Ishikawa (cell line): ENCODE measurements at regions not wholly inside any gene's neighbourhood (a gene's known extent, or its start where the extent isn't known, plus 50 kb on each side); places are given as distances from the start of the nearest gene placed in this dataset.

ENCODE experiments used
- CEBPB ChIP-seq: IDR thresholded peaks from 2 replicates; pipeline ENCODE4 v1.6.1; 2012
- CREB1 ChIP-seq: IDR thresholded peaks from 2 replicates; pipeline ENCODE4 v1.6.1; 2012; ENCODE audit warnings: low read depth
- EGR1 ChIP-seq: IDR thresholded peaks from 2 replicates; pipeline ENCODE4 v1.6.1; 2012
- EP300 ChIP-seq: IDR thresholded peaks from 2 replicates; pipeline ENCODE4 v1.6.1; 2012; ENCODE audit warnings: borderline replicate concordance
- FOXM1 ChIP-seq: IDR thresholded peaks from 2 replicates; pipeline ENCODE4 v1.6.1; 2012; ENCODE audit warnings: low read depth, borderline replicate concordance
- NFIC ChIP-seq: IDR thresholded peaks from 2 replicates; pipeline ENCODE4 v1.6.1; 2012
- RAD21 ChIP-seq: IDR thresholded peaks from 2 replicates; pipeline ENCODE4 v1.6.1; 2012; ENCODE audit warnings: low read depth
- TAF1 ChIP-seq: IDR thresholded peaks from 2 replicates; pipeline ENCODE4 v1.6.1; 2012; ENCODE audit warnings: low read depth, mild to moderate bottlenecking
- TCF12 ChIP-seq: IDR thresholded peaks from 2 replicates; pipeline ENCODE4 v1.6.1; 2012; ENCODE audit warnings: low read depth
- TEAD4 ChIP-seq: IDR thresholded peaks from 2 replicates; pipeline ENCODE4 v1.6.1; 2012
- YY1 ChIP-seq: IDR thresholded peaks from 2 replicates; pipeline ENCODE4 v1.6.1; 2012; ENCODE audit warnings: low read depth
- ZBTB7A ChIP-seq: IDR thresholded peaks from 2 replicates; pipeline ENCODE4 v1.6.1; 2012; ENCODE audit warnings: low read depth
- TF ChIP-seq, protein P1 (sequence below): IDR thresholded peaks from 2 replicates; pipeline ENCODE4 v1.6.1; 2012
- TF ChIP-seq, protein P2 (sequence below): IDR thresholded peaks from 2 replicates; pipeline ENCODE4 v1.6.1; 2012
- TF ChIP-seq, protein P3 (sequence below): IDR thresholded peaks from 2 replicates; pipeline ENCODE4 v1.6.1; 2012; ENCODE audit warnings: low read depth, mild to moderate bottlenecking

DNA sequence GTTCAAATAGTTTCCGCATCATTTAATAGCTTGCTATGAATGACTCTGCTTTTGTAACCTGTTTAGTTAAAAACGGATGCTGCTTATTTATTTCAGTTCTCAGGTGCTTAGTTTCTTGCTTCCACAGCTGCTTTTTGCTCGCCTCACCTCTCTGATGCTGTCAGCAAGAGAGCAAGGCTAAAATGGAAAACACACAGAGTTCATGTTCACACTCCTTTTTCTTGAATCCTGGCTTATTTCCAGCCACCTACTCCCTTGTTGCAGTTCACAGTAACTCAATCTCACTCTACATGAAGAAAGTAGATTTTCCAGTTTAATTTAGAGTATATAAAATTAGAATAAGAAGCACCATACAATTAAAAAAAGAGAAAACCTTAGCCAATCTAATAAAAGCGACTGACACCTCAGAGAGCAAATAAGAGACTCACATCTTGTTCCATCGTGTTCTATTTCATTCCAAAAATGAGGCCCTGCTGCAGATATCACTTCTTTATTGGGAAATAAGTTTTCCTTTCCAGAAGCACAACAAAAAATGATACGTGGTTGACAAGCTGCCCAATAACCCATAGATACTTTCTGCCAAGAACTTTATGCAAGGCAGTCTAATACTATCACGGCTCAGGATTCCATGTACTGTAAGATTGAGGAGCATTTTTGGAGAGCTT is 326.1 kb upstream of the SLITRK1 start:
- TF ChIP-seq, protein P1, sequence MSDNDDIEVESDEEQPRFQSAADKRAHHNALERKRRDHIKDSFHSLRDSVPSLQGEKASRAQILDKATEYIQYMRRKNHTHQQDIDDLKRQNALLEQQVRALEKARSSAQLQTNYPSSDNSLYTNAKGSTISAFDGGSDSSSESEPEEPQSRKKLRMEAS: no peak
- TF ChIP-seq CEBPB (no peak), TEAD4 (no peak), ZBTB7A (no peak), FOXM1 (no peak), NFIC (no peak), TCF12 (no peak), TAF1 (no peak), YY1 (no peak), EGR1 (no peak), CREB1 (no peak)
- TF ChIP-seq, protein P2, sequence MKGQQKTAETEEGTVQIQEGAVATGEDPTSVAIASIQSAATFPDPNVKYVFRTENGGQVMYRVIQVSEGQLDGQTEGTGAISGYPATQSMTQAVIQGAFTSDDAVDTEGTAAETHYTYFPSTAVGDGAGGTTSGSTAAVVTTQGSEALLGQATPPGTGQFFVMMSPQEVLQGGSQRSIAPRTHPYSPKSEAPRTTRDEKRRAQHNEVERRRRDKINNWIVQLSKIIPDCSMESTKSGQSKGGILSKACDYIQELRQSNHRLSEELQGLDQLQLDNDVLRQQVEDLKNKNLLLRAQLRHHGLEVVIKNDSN: no peak
- TF ChIP-seq, protein P3, sequence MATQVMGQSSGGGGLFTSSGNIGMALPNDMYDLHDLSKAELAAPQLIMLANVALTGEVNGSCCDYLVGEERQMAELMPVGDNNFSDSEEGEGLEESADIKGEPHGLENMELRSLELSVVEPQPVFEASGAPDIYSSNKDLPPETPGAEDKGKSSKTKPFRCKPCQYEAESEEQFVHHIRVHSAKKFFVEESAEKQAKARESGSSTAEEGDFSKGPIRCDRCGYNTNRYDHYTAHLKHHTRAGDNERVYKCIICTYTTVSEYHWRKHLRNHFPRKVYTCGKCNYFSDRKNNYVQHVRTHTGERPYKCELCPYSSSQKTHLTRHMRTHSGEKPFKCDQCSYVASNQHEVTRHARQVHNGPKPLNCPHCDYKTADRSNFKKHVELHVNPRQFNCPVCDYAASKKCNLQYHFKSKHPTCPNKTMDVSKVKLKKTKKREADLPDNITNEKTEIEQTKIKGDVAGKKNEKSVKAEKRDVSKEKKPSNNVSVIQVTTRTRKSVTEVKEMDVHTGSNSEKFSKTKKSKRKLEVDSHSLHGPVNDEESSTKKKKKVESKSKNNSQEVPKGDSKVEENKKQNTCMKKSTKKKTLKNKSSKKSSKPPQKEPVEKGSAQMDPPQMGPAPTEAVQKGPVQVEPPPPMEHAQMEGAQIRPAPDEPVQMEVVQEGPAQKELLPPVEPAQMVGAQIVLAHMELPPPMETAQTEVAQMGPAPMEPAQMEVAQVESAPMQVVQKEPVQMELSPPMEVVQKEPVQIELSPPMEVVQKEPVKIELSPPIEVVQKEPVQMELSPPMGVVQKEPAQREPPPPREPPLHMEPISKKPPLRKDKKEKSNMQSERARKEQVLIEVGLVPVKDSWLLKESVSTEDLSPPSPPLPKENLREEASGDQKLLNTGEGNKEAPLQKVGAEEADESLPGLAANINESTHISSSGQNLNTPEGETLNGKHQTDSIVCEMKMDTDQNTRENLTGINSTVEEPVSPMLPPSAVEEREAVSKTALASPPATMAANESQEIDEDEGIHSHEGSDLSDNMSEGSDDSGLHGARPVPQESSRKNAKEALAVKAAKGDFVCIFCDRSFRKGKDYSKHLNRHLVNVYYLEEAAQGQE: no peak

DNA sequence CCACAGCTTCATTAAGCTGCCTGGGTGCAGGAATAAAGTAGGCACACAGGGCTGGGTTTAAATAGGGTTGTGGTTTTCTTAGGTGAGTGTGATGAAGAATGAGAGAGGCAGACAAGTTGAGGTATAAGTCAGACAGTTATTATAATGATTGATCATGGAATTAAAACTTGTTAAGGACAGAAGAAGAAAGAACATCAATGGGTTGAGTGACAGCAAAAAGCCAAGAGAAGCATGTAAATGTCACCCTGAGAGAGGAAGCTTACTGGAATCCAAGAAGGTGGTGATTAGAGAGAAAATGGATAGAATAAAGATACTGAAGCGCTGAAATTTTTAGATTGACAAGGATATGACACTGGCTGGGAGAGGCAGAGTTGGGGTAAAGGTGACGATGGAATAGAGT is 325.2 kb upstream of the SLITRK1 start:
- no peak for TF ChIP-seq FOXM1
- TF ChIP-seq, protein P1: no peak
- no peak for TF ChIP-seq CEBPB
- TF ChIP-seq, protein P2: no peak
- no peak for TF ChIP-seq NFIC
- no peak for TF ChIP-seq TAF1
- TF ChIP-seq TCF12: no peak
- no peak for TF ChIP-seq EGR1
- TF ChIP-seq, protein P3: no peak
- no peak for TF ChIP-seq CREB1
- no peak for TF ChIP-seq RAD21
- TF ChIP-seq EP300: no peak

DNA sequence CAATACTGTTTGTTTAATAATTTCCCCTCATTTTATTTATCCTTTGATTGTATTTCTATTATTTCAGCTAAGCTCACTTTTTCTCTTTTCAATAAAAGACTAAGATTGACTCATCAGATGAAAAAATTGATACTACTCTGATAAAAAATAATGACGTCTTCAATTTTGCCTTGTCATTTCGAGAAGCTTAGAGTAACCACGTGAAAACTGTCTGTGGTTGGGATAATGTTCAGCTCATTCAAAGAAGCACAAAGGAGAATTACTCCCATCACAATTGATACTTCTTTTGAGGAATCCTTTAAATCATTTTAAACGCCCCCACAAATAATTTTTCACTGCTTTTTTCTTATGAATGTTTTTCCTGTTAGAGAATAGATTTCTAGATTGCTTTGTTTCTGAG is 318.7 kb upstream of the SLITRK1 start:
- TF ChIP-seq RAD21 (no peak), EP300 (no peak), CEBPB (no peak), TAF1 (no peak), EGR1 (no peak), ZBTB7A (no peak), TCF12 (no peak), CREB1 (no peak), FOXM1 (no peak), TEAD4 (no peak), YY1 (no peak), NFIC (no peak)
- TF ChIP-seq, protein P3: no peak
- TF ChIP-seq, protein P2: no peak
- TF ChIP-seq, protein P1: no peak

DNA sequence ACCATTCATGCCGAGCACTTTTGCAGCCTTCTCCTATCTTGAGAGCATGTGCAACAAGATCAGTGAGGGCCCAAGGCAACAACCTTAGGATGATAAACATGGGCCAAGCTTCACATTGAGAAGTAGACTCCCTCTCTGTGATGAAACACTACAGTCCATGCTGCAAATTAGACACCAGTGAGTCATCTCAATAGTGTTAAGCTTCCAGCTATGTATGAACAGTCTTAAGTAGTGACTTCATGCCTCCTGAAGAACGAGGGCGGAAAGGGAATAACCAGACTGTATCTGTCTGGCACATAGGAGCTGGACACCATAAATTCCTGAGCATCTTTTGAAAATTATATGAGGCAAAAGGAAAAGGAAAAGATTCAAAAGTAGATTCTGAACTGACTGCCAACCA is 309.9 kb upstream of the SLITRK1 start:
- TF ChIP-seq EGR1: no peak
- TF ChIP-seq RAD21: no peak
- TF ChIP-seq FOXM1: no peak
- no peak for TF ChIP-seq TAF1
- no peak for TF ChIP-seq CREB1
- TF ChIP-seq CEBPB: no peak
- TF ChIP-seq, protein P1: no peak
- no peak for TF ChIP-seq ZBTB7A
- no peak for TF ChIP-seq YY1
- TF ChIP-seq TCF12: no peak
- no peak for TF ChIP-seq EP300
- TF ChIP-seq, protein P3: no peak
- TF ChIP-seq NFIC: no peak
- no peak for TF ChIP-seq TEAD4
- TF ChIP-seq, protein P2: no peak
